HG03558 (cell line): ENCODE measurements at regions not wholly inside any gene's neighbourhood (a gene's known extent, or its start where the extent isn't known, plus 50 kb on each side); places are given as distances from the start of the nearest gene placed in this dataset.
"Not testable (repeated sequence)": the region's sequence is repeated elsewhere in the genome, so short reads cannot be mapped to it uniquely, and the experiment has no call there.

Experiments
- ATAC-seq: cut with Tn5 transposase; IDR thresholded peaks from one replicate; pipeline ENCODE4 v1.9.1; 2021; ENCODE audit warnings: moderate number of reproducible peaks; ENCODE audit not compliant: unreplicated experiment; ENCODE audit errors: extremely low read depth

DNA sequence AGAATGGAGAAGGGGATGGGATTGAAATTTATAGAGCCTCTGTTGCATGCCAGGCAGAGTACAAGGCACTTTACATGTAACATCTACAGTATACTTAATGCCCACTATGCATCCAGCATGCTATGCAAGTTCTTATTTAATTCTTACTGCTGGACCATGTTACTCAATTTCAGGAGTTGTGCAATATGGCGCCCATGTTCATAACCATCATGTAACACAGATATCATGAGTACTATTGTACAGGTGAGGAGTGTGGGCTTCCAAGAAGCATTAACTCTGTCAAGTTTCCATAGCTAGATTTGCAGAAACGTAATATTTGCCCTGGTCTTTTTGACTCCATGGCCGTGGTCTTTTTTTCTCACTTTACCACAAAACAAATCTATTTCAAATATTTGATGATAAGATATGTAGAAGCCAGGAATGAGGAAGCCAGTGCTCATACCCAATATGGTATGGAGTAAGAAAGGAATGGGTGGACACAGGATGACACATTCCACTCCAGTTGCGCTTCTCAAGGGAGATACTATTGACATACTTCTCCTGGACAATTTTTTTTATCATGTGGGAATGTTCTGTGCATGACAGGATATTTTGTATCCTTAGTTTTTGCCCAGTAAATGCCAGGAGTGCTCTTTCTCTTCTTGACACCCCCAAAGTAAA is 191.8 kb downstream of the C12orf75 start:
- no peak for ATAC-seq

DNA sequence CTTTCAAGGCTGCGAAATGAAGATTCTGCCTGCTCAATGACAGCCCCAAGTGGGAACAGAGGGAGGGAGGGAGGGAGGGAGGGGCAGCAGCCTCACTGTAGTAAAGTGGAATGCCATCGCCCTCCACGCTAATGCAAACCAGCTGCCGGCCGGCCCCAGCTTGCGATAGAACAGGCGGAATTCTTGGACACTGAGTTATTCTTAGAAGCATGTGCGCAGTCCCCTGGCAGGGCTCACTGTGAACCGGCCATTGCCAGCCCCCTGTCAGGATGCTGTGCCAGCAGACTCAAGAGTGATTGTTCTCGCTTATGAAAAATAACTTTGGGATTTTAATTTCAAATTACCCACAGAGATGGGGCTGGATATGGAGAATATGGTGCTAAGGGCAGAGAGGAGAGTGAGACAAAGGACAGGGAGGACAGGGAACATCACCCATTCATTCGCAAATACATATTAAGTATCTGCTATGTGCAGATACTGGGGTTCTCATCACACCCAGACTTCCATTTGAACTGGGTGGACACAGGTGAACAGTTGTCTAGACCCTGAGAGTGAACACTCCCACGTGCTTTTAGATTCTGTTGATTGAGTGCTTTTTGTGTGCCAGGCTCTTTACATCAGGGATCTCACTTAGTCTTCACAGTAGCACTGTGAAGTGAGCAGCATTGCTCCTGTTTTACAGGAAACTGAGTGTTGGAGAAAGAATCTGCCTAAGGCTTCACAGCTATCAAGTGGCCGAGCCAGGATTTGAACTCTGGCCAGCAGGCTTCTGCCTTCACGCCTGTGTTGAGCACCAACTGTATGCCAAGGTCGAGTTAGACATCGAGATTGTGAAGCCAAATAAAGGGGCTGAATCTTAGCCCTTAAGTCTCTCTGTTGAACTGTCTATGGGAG is 192.9 kb downstream of the C12orf75 start:
- no peak for ATAC-seq

DNA sequence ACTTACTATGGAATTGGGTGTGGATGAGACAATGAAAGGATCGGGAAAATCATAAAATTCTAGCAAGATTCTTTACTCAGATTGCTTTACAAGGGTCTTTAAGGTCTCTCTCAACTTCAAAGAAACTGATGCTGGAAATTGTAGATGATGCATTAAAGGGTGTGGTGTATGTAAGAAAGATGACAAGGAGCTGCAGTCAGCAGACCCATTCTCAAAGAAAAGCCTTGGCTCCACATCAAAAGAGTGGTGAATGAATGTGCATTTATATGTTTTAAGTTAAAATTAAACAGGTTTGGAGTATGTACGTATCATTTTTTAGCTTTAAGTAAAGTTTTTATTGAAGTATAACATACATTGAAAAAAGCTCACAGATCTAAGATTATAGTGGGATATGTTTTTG is 194.5 kb downstream of the C12orf75 start:
- ATAC-seq = no peak

DNA sequence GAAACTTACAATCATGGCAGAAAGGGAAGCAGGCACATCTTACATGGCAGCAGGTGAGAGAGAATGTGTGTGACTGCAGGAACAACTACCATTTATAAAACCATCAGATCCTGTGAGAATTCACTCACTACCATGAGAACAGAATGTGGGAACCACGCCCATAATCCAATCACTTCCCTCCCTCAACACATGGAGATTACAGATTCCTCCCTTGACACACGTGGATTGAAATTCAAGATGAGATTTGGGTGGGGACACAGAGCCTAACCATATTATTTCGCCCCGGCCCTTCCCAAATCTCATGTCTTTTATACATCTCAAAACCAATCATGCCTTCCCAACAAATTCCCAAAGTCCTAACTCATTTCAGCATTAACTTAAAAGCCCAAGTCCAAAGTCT is 203.6 kb downstream of the C12orf75 start:
- ATAC-seq = no peak

DNA sequence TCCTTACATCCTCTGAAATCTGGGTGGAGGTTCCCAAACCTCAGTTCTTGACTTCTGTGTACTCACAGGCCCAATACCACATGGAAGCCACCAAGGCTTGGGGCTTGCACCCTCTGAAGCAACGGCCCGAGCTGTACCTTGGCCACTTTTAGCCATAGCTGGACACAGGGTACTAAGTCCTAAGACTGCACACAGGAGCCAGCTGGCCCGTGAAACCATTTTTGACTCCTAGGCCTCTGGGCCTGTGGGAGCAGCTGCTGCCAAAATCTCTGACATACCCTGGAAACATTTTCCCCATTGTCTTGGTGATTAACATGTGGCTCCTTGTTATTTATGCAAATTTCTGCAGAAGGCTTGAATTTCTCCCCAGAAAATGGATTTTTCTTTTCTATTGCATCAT is 204.5 kb downstream of the C12orf75 start:
- ATAC-seq = not testable (repeated sequence)

DNA sequence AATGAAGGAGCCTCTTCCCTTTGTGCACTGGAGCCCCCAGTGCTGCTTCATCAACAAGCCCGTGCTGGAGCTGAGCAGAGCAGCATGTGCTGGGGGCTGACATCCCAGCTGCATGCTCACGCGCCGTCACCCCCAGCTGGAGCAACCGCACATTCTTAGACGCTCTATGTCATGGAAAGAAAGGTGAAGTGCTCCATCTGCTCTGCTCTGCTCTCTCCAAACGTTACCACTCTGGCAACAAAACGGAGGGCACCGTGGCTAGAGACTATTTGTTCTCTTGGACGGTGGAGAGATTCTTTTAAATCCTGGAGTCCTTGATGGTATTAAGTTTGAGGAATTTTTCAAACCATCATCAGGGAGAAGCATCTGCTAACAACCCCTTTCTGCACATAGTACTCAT is 208.4 kb downstream of the C12orf75 start:
- ATAC-seq = no peak

DNA sequence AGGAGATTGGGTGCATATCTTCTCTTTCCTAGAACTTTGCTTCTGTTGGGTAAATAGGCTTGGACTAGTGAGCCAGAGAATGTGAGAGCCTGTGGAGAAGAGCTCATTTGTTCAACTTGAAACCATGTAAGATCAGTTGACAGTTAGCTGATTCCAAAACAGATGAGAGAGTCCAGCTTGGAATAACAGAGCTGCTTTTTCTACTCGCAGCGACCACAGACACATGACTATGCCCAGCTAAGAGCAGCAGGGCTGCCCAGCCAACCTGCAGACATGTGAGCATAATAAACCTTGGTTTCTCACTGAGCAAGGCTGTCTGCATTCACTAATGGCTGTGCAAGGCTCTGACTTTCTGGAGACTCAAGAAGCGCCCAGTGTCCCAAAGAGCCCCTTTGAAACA is 209.2 kb downstream of the C12orf75 start:
- ATAC-seq = no peak

DNA sequence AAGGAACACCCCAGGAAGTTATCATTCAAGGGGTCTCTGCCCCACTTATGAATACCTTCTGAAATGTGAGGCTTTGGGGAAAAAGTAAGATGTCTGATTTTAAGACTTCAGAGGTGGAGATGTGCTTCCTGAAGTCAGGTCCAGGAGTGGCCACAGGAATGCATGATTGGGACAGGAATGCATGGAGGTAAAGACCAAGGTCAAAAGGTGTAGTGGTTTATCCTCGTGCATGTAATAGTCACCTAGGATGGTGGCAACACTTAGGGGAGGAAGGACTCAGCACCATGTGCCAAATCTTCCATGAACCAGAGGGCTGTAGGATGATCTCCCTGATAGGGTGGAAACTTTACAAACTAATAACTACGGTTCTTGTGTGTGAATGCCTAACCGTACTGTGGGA is 217.3 kb downstream of the C12orf75 start:
- no peak for ATAC-seq

DNA sequence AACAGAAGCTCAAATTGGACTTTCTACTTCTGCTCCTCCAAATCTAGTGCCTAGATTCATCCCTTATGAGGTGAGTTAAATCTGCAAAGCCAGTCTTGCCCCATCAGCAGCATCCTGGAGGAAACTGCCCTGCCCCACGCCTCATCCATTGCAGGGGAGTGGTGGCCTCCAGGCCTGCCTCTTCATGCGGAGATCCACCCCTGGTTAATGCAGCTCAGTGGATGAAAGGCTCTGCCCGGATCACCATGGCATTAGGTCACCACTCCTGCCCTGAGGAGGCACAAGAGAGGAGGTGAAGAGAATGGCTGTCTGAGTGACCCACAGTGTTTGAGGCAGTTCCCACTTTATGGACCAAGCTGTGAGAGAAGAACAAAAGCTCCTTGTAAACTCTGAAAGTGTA is 218.1 kb downstream of the C12orf75 start:
- no peak for ATAC-seq

DNA sequence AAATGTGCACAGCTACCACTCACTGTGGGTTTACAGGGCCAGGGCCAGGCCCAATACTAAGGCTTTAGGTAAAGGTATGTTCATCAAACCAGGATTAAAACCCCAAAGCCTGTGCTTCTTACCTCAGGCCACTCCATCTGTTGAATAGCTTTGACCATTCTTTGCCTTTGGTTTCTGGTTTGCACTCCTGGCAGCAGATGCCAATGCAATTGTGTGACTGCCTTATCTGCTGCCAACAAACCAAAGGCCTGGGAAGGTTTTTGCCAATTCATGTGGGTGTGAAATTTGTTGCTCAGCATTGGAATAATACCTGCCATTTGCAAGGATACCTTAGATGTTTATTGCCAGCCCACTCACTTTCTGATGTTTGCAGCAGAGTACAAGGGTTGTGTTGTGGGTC is 221.6 kb downstream of the C12orf75 start:
- no peak for ATAC-seq

DNA sequence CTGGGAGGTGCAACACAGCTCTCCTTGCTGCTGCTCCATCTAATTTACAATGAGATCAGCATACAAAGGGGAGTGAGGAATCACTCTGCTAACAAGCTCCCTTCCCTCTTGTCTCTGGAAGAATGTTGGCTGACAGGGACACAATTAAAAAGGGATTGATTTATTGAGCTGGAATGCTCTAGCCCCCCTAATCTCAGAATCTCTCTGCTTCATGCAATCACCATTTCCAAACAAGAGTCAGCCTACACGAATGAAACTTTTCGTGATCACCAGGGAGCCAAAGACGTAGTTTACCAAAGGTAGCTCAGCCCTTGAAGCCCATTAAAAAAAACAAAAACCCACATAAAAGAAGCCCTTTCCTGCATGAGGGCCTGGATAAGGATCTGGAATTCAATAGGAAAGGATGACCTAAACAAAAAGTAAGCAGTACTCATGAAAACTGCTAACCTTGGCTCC is 223.8 kb downstream of the C12orf75 start:
- no peak for ATAC-seq

DNA sequence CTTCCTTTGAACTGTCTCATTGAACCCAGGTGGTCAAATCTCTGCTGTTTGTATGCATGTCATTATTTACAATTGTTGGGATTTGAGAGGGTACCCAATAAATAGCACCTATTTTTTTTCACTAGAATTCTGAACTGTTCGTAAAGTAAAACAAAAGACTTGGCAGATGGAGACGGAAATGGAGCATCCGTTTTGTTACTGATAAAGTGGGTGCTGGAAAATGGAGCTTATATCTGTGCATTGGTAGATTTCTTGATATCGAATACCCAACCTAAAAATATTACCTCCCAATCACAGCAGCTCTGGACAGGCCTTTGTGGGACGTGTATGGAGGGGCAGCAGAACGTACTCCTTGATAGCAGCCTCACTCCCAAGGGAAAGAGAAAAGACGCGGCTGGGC is 224.4 kb downstream of the C12orf75 start:
- ATAC-seq = no peak

DNA sequence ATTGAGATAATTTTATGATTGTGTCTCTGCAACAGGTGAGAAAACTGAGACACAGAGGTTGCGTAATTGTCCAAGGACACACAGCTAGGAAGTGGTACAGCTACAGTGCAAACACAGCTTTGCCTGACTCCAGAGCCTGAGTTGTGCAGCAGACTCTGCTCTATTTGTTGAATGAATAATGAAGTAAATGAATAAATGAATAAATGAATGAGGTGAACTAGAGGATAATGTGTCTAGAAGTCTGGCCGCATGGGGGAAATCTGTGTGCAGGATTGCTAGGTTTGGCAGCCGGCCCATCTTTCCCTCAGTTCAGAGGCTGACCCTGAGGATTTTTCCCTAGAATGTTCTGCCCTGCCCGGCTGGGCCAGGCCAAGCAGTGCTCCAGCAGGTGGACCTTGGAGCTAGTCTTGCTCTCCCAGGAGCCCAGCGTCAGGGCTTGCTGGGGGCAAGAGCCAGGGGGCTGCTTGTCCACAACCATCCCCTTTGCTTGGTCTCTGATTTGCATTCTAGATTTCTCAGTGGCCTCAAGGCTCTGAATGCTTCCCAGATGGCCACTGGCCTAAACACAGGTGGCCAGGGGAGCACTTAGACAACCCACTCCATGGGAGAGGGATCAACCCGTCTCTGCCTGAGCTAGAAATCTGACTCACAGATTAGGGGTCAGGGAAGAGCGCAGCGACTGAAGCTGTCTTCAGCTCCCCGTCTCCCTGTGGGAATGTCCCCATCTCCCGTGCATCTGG is 225.2 kb downstream of the C12orf75 start:
- ATAC-seq = no peak

DNA sequence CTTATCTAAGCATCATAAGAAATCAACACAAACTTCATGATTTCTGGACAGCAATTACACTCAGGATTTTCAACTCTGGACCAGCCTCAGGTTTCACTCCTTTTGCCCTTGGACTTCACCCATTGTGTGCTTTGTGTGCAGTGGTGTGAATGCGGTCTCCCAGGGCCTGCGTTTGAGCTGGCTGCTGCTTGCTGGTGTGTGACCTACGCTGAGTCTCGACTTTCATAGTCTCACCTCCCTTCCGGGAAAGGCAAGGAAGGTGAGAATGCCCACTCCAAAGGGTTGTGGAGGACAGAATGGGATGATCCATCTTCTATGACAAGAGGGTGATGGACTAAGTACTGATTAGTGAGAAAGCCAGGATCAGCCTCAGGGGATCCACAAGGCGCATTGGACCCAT is 228.8 kb downstream of the C12orf75 start:
- no peak for ATAC-seq

DNA sequence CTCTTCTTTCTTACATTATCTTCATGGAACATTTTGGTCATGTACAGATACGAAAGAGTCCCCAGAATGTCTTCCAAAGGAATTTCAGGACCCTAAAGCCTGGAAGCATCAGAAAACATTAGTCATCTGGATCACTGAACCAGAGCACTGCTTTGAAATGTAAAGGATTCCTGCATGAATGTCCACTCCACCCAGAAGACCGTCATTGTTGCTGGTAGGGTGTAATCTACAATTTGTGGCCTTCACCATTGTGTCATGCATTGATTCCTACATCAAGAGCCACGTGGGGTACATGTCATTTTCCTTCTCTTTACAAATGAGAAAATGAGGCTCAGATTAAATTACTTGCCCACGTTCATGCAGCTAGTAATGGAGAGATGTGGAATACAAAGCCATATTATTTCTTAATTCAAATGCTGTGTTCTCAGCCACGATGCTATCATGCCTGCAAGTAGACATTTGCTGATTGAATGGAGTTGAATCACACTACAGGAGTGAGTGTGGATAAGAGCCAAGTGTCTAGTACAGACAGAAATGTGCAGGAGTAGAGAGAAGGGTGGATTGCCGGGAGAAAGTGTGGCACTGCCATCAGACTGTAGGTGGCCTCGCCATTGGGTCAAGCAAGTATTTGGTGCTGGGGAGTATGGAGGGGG is 231.2 kb downstream of the C12orf75 start:
- no peak for ATAC-seq

DNA sequence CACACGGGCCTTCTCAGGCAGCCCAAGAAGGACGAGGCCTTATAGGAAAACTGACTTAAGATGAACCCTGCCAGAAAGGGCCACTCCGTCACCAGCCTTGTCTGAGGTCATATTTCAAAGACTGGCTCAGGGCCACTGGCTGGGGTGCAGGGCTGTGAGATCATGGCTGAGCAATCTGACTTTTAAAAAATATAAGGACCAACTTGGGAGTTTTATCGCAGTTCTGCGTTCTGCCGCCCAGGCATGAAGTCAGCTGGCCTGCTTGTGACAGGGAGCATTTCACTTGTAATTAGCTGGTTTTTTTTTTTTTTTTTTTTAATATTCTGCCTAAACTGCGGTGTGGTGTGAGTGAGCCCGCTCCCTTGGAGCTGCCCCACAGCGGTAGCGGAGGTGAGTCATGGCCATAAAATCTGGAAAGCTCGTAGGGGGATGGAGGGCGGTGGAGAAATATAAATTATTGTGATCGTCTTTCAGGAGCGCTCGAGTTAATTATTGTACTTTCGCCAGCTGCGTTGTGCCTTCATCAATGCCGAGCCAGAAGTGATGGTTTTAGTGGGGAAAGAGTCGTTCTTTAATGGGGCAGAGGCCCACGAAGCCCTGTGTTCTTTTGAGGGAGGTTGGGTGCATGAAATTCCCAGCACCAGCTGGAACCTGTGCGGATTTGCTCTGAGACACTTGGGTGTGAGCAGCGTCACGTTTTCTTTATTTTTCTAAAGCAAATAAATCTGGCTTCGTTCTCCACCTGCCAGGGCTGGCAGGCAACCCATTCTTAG is 231.9 kb downstream of the C12orf75 start:
- no peak for ATAC-seq

DNA sequence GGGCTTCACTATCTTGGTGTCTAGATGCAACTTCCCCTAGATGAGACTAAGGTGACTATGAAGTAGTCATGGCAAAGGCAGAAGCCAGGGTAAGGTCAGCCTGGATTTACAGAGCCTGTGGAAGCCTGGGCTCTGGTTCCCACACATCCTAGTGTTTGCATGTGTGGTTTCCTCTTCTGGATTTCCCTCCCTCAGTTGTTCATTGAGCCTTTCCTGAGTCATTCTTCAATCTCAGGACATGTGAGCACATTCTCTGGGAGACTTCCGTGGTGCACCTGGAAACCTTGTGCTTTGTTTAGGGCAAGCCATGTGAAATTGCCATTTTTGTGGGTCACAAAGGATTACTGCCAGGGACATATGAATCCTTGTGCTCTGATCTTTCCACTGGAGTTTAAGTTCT is 236.6 kb downstream of the C12orf75 start:
- no peak for ATAC-seq

DNA sequence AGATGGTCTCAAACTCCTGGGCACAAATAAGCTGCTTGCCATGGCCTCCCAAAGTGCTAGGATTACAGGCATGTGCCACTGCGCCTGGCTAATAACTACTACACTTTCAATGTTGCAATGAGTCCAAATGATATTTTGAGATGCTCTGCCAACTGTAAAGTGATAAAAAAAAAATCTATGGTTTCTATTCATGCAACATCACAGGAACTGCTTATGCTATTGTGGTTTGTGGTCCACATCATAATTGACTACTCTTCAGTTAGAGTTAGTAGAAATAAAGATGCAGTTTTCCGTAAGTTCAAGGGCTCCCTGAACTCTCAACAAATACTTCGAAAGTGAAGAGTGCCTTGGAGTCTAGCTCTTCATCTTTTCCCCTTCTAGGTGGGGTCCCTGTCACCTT is 239.4 kb downstream of the C12orf75 start:
- ATAC-seq = no peak

DNA sequence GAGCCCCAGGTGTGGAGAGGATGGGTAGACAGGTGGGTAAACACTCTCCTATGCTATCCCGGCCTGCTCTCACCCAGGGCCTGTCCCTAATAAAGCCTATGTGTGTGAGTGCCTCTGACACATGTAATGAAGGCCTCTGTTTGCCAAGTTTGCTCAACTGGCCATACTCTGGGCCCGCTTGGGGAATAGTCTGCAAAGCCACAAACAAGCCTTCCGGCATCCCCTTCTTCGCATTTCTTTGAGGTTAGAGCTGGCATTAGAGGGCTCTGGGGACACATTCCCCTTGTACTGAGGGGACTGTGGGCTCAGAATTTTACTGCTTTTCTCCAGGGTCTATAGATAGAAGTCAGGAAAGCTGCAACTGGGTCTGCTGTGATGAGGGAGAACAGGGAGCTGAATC is 240.5 kb downstream of the C12orf75 start:
- ATAC-seq = no peak

DNA sequence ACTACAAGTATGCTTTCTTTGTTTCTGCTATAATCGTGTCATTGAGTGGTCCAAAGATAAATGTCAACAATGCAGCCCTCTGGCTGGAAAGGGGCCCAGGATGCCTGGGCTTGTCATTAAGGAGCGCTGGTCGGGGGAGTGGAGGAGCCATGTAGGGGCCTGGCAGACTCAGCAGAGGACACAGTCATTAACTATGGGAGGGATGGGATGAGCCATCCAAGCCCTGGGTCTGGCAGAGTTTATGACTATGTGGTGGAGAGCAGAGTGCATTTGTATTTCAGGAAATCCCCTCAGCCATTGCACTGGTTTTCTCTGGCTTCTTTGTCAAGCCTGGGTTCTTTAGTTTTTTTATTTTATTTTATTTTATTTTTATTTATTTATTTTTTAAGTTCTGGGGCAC is 243.1 kb downstream of the C12orf75 start:
- no peak for ATAC-seq
